Breast epithelium (tissue), 4 donors: ENCODE measurements at regions not wholly inside any gene's neighbourhood (a gene's known extent, or its start where the extent isn't known, plus 50 kb on each side); places are given as distances from the start of the nearest gene placed in this dataset.

Experiments used
- DNase-seq, 2 donors: peaks; one replicate each; pipeline ENCODE4 v3.0.0-alpha.2; 2019; ENCODE audit warnings: low spot score in 2 of 2
- H3K27ac ChIP-seq, 2 donors: fragments of 200-600 bp; sonication (generic) in 1 of 2; one replicate each; pipeline ENCODE4 v1.5.1; 2016 to 2019; ENCODE audit warnings: mild to moderate bottlenecking in 1 of 2
- H3K27me3 ChIP-seq, 2 donors: fragments of 200-600 bp; sonication (generic) in 1 of 2; one replicate each; pipeline versions ENCODE4 v1.5.1 to v1.6.0; 2017 to 2019; ENCODE audit warnings: control low read depth in 1 of 2, mild to moderate bottlenecking in 1 of 2
- H3K36me3 ChIP-seq: fragments of 200-600 bp; one replicate; pipeline ENCODE4 v1.5.1; 2019
- H3K4me1 ChIP-seq, 2 donors: fragments of 200-600 bp; sonication (generic); one replicate each; pipeline ENCODE4 v1.5.1; 2016 to 2019; ENCODE audit warnings: control low read depth in 1 of 2
- H3K4me3 ChIP-seq, 3 donors: fragments of 200-600 bp; sonication (generic); 1 replicate in 2 of 3; 2 replicates in 1 of 3; pipeline ENCODE4 v1.5.1; 2016 to 2019; ENCODE audit warnings: mild to moderate bottlenecking in 3 of 3, moderate library complexity in 2 of 3
- H3K9me3 ChIP-seq, 2 donors: fragments of 200-600 bp; sonication (generic) in 1 of 2; one replicate each; pipeline ENCODE4 v1.5.1; 2016 to 2019; ENCODE audit warnings: control low read depth in 1 of 2
- POLR2A ChIP-seq: fragments of 450-650 bp; IDR thresholded peaks from one replicate; pipeline ENCODE4 v1.6.1; 2016; ENCODE audit warnings: antibody characterized with exemption, mild to moderate bottlenecking, moderate library complexity
- POLR2AphosphoS5 ChIP-seq, 3 donors: sonication (generic); formaldehyde crosslinking; IDR thresholded peaks; one replicate each; pipeline ENCODE4 v1.6.1; 2017; ENCODE audit warnings: antibody characterized with exemption in 3 of 3
- intact Hi-C: fragments of 100-400 bp; cut with DNase I; formaldehyde crosslinking; loops from one replicate; pipeline ENCODE4 v1.15.1; 2023; ENCODE audit warnings: low total_unique reads
- TF ChIP-seq, protein P1 (sequence below), 3 donors: fragments of 450-650 bp; IDR thresholded peaks; one replicate each; pipeline ENCODE4 v1.5.1; 2016 to 2017; ENCODE audit warnings: antibody characterized with exemption in 3 of 3, mild to moderate bottlenecking in 3 of 3, moderate library complexity in 3 of 3

DNA sequence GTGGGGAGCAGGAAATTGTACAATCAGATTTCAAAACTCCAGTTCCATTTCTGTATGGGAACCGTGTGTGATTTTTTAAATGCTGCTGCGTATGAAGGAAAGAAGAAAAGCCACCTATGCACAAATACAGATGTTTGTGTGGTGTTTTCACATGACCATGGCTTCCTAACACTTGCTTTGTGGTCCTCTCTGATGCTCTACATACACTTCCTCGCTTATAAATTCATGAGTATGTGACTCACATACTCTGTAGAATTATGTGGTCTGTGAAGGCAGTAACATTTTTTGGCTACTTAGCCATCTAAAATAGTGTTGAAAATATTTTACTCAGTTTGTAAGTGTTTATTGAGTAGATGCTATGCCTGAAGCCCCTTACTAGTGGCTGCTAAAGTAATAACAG, 119.8 kb upstream of the PDE10A start:
- H3K4me1 ChIP-seq, result no peaks in the 10 kb centered on the region
- TF ChIP-seq POLR2AphosphoS5 (IDR thresholded peaks at IDR 0.05) (no peak), POLR2A (no peak)
- TF ChIP-seq, protein P1, sequence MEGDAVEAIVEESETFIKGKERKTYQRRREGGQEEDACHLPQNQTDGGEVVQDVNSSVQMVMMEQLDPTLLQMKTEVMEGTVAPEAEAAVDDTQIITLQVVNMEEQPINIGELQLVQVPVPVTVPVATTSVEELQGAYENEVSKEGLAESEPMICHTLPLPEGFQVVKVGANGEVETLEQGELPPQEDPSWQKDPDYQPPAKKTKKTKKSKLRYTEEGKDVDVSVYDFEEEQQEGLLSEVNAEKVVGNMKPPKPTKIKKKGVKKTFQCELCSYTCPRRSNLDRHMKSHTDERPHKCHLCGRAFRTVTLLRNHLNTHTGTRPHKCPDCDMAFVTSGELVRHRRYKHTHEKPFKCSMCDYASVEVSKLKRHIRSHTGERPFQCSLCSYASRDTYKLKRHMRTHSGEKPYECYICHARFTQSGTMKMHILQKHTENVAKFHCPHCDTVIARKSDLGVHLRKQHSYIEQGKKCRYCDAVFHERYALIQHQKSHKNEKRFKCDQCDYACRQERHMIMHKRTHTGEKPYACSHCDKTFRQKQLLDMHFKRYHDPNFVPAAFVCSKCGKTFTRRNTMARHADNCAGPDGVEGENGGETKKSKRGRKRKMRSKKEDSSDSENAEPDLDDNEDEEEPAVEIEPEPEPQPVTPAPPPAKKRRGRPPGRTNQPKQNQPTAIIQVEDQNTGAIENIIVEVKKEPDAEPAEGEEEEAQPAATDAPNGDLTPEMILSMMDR (IDR thresholded peaks at IDR 0.05), result no peak
- no peaks in the 10 kb centered on the region for H3K9me3 ChIP-seq
- H3K4me3 ChIP-seq, result no peak overlapping the region
- DNase-seq, result no peak
- H3K27ac ChIP-seq, result no peak overlapping the region
- H3K36me3 ChIP-seq, result no peaks in the 10 kb centered on the region
- intact Hi-C loops, result no loop called here
- no peaks in the 10 kb centered on the region for H3K27me3 ChIP-seq

GRCh38 chr6:165782134-165782533, 119.1 kb upstream of the PDE10A start:
- H3K27me3 ChIP-seq, result no peaks in the 10 kb centered on the region
- H3K27ac ChIP-seq, result no peak overlapping the region
- TF ChIP-seq POLR2A (no peak), POLR2AphosphoS5 (IDR thresholded peaks at IDR 0.05) (no peak)
- TF ChIP-seq, protein P1 (IDR thresholded peaks at IDR 0.05), result no peak

DNA sequence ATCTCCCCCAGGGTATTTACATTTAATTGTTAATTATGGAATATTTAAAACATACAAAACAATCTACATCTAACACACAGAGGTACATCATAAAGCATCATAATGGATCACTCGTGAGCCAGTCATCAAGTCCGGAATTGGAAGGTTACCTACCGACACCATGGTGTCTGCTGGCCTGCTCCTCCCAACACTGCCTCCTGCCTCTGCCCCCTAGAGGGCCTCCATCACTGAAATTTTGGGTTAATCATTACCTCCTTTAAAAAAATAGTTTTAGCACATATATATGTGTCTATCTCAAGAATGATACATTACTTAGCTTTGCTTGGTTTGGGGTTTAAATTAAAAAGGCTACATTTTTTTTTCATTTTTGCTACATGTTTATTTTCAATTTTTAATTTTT, 114.6 kb upstream of the PDE10A start:
- Histone ChIP-seq H3K4me3 (no peak overlapping the region), H3K36me3 (no peaks in the 10 kb centered on the region), H3K4me1 (no peaks in the 10 kb centered on the region), H3K27ac (no peak overlapping the region), H3K9me3 (no peaks in the 10 kb centered on the region), H3K27me3 (no peaks in the 10 kb centered on the region)
- intact Hi-C loops, result no loop called here
- TF ChIP-seq, protein P1 (IDR thresholded peaks at IDR 0.05), result no peak
- TF ChIP-seq POLR2A (no peak), POLR2AphosphoS5 (IDR thresholded peaks at IDR 0.05) (no peak)
- DNase-seq, result no peak

More at GRCh38 chr6:165782134-165782533, 119.1 kb upstream of the PDE10A start:
- H3K4me1 ChIP-seq, result no peaks in the 10 kb centered on the region
- no peaks in the 10 kb centered on the region for H3K36me3 ChIP-seq
- H3K9me3 ChIP-seq, result no peaks in the 10 kb centered on the region
- no peak for DNase-seq
- no peak overlapping the region for H3K4me3 ChIP-seq
- intact Hi-C loops, result no loop called here

DNA sequence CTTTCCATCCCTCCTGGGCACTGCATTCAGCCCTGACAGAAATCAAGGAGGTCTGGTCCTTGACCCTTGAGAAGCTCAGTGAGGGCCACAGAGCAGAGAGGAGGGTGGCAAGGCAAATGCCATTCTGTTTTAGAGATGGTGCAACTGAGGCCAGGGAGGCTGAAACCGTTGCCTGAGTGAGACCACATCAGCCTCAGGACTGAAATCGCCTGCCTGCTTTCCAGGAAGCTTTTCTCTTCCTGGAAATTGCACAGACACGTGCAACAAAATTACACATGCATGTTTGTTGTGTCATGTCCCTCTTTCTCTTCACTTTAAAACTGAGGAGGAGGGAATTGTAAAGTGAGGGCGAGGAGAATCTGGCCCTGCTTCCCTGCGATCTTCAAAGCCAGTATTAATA, 113.7 kb upstream of the PDE10A start:
- TF ChIP-seq, protein P1 (IDR thresholded peaks at IDR 0.05), result no peak
- no peak for TF ChIP-seq POLR2AphosphoS5 (IDR thresholded peaks at IDR 0.05)
- intact Hi-C loops, result no loop called here

DNA sequence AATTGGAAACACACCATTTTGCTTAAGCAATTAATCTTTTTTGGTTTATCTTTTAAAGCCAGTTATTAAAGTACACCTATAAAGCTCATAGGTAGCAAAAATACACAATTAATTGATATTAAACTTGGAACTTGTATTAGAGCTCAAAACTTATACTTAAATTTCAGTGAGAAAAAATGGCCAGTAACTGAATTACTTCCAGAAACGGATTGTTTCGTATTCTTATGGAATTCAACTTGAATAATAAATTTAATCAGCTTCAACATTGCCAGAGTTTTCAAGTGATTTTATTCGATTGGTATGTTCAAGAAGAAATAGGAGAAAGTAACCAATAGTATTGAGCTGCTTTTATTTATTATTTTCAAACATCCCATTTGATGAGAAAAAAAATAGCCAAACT, 112.7 kb upstream of the PDE10A start:
- DNase-seq, result no peak
- H3K27ac ChIP-seq, result no peak overlapping the region
- no peak overlapping the region for H3K4me3 ChIP-seq
- H3K9me3 ChIP-seq, result no peaks in the 10 kb centered on the region
- H3K27me3 ChIP-seq, result no peaks in the 10 kb centered on the region
- no peaks in the 10 kb centered on the region for H3K36me3 ChIP-seq
- TF ChIP-seq POLR2AphosphoS5 (IDR thresholded peaks at IDR 0.05) (no peak), POLR2A (no peak)
- TF ChIP-seq, protein P1 (IDR thresholded peaks at IDR 0.05), result no peak
- H3K4me1 ChIP-seq, result no peaks in the 10 kb centered on the region
- intact Hi-C loops, result no loop called here

More for the DNA sequence above, 113.7 kb upstream of the PDE10A start:
- Histone ChIP-seq H3K27ac (no peak overlapping the region), H3K9me3 (no peaks in the 10 kb centered on the region), H3K4me1 (no peaks in the 10 kb centered on the region), H3K36me3 (no peaks in the 10 kb centered on the region), H3K27me3 (no peaks in the 10 kb centered on the region), H3K4me3 (no peak overlapping the region)
- DNase-seq, result no peak
